ENCODE measurements at regions not wholly inside any gene's neighbourhood (a gene's known extent, or its start where the extent isn't known, plus 50 kb on each side); places are given as distances from the start of the nearest gene placed in this dataset.
"Not testable (repeated sequence)": the region's sequence is repeated elsewhere in the genome, so short reads cannot be mapped to it uniquely, and the experiment has no call there.

DNA sequence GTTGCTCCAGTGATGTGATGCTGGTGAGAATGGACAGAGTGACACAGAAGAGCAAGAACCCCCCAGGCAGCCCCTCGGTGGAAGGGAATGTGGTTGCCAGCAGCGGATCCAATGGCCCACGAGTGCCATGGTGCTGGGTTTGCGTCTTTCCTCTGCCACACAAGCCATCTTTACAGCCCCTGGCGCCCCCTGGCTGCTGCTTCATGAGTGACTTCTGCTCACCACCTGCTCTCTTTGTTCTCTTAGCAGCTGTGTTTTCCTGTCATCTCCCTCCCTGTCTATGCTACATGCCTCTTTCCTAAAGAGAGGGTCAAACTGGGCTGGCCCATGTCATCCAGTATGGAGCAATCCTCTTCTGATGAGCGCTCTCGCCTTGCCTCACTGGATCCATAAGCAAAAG is 300.0 kb upstream of the SMIM21 start:
- TF ChIP-seq, protein P1, sequence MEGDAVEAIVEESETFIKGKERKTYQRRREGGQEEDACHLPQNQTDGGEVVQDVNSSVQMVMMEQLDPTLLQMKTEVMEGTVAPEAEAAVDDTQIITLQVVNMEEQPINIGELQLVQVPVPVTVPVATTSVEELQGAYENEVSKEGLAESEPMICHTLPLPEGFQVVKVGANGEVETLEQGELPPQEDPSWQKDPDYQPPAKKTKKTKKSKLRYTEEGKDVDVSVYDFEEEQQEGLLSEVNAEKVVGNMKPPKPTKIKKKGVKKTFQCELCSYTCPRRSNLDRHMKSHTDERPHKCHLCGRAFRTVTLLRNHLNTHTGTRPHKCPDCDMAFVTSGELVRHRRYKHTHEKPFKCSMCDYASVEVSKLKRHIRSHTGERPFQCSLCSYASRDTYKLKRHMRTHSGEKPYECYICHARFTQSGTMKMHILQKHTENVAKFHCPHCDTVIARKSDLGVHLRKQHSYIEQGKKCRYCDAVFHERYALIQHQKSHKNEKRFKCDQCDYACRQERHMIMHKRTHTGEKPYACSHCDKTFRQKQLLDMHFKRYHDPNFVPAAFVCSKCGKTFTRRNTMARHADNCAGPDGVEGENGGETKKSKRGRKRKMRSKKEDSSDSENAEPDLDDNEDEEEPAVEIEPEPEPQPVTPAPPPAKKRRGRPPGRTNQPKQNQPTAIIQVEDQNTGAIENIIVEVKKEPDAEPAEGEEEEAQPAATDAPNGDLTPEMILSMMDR (IDR thresholded peaks at IDR 0.05; ENCODE audit: borderline replicate concordance, extremely low read depth, insufficient read depth) = peak; percentile 31
- FAIRE-seq = no peak
- no peak overlapping the region for H3K4me3 ChIP-seq (ENCODE audit: low read length in 3 of 3)

DNA sequence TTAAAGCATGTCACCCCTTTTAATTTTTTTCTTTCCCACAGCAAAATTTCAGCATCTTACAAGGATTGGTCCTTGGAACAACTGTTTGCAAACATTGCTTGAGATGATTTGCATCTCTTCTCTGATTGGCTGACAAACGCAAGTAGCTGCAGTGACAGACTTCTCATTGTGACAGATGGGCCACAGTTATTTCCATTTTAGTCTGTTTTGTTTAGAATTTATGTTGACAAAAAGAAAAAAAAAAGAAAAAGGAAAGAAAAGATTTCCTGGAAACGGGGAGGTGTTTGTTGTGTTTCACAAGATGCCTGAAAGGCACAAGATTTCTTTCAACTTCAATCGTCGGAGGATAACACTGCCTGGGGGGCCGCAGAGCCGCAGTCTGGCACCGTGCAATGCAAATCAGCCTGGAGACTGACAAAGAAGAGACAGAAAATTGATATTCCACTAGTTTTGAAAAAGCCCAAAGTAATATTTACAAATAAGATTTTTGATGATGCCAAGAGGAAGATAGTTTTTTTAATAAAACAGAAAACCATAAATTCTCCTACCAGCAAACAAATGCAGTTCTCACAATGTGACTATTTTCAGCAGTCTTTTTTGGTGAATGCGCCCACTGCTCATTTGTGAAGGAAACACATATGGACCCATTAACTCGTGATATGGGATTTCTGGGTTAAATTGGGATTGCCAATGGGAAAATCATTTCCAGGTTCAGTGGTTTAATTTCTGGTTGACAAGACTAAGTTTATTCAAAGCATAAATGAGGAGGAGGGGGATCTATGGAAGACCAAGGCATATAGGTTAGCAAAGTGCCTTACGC is 296.2 kb upstream of the SMIM21 start:
- Histone ChIP-seq H3K27me3 (ENCODE audit: control insufficient read depth, insufficient read depth, low read length) (no peaks in the 10 kb centered on the region), H3K36me3 (ENCODE audit: control insufficient read depth in 2 of 3, insufficient read depth in 3 of 3, low read length in 3 of 3) (no peaks in the 10 kb centered on the region), H3K9me3 (ENCODE audit: control insufficient read depth in 2 of 3, insufficient read depth in 1 of 3, low read length in 3 of 3) (peaks cover 0 to 2% (median 0%) of the 10 kb centered on the region in 3 donors), H3K9ac (ENCODE audit: low read length in 3 of 3) (no peak overlapping the region), H3K27ac (ENCODE audit: low read depth in 2 of 2, low read length in 2 of 2) (no peak overlapping the region), H3K4me1 (ENCODE audit: control insufficient read depth in 2 of 3, insufficient read depth in 2 of 3, low read depth in 1 of 3, low read length in 3 of 3) (no peaks in the 10 kb centered on the region), H3K4me3 (ENCODE audit: low read length in 3 of 3) (no peak overlapping the region)
- DNase-seq (no peak), FAIRE-seq (no peak)
- TF ChIP-seq, protein P1 (IDR thresholded peaks at IDR 0.05; ENCODE audit: borderline replicate concordance, extremely low read depth, insufficient read depth) = no peak
- intact Hi-C loops (cut with DNase I) = no loop called here

More for the DNA sequence above, 300.0 kb upstream of the SMIM21 start:
- Histone ChIP-seq H3K9ac (ENCODE audit: low read length in 3 of 3) (no peak overlapping the region), H3K9me3 (ENCODE audit: control insufficient read depth in 2 of 3, insufficient read depth in 1 of 3, low read length in 3 of 3) (no peaks in the 10 kb centered on the region), H3K27ac (ENCODE audit: low read depth in 2 of 2, low read length in 2 of 2) (no peak overlapping the region), H3K36me3 (ENCODE audit: control insufficient read depth in 2 of 3, insufficient read depth in 3 of 3, low read length in 3 of 3) (no peaks in the 10 kb centered on the region), H3K27me3 (ENCODE audit: control insufficient read depth, insufficient read depth, low read length) (no peaks in the 10 kb centered on the region), H3K4me1 (ENCODE audit: control insufficient read depth in 2 of 3, insufficient read depth in 2 of 3, low read depth in 1 of 3, low read length in 3 of 3) (no peaks in the 10 kb centered on the region)
- DNase-seq = peak in 4 of 5 donors; percentile 6 to 45 (median 31)
- intact Hi-C loops (cut with DNase I) = no loop called here

DNA sequence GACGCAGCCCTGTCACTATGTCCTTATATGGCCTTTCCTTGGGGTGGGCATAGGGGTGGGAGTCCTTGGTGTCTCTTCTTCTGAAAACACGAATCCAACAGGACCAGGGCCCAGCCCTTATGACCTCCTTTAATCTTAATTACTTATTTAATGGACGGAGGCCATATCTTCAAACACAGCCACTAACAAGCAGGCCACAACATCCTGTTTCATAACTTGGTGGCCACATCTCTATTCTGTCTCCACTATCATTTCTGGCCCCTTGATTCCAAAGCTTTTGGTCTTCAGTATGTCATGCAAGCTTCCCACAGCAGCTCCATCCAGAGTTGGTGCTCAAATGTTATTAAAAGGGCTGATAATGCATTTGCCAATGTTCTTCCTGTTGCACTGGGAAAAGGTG is 287.3 kb upstream of the SMIM21 start:
- H3K27me3 ChIP-seq (ENCODE audit: control insufficient read depth, insufficient read depth, low read length) = no peaks in the 10 kb centered on the region
- no peaks in the 10 kb centered on the region for H3K4me1 ChIP-seq (ENCODE audit: control insufficient read depth in 2 of 3, insufficient read depth in 2 of 3, low read depth in 1 of 3, low read length in 3 of 3)
- intact Hi-C loops (cut with DNase I) = no loop called here
- H3K36me3 ChIP-seq (ENCODE audit: control insufficient read depth in 2 of 3, insufficient read depth in 3 of 3, low read length in 3 of 3) = no peaks in the 10 kb centered on the region
- H3K9ac ChIP-seq (ENCODE audit: low read length in 3 of 3) = no peak overlapping the region
- no peak for FAIRE-seq
- DNase-seq = no peak
- H3K4me3 ChIP-seq (ENCODE audit: low read length in 3 of 3) = no peak overlapping the region
- TF ChIP-seq, protein P1 (IDR thresholded peaks at IDR 0.05; ENCODE audit: borderline replicate concordance, extremely low read depth, insufficient read depth) = no peak
- H3K27ac ChIP-seq (ENCODE audit: low read depth in 2 of 2, low read length in 2 of 2) = no peak overlapping the region
- peaks cover 0 to 2% (median 0%) of the 10 kb centered on the region in 3 donors for H3K9me3 ChIP-seq (ENCODE audit: control insufficient read depth in 2 of 3, insufficient read depth in 1 of 3, low read length in 3 of 3)

DNA sequence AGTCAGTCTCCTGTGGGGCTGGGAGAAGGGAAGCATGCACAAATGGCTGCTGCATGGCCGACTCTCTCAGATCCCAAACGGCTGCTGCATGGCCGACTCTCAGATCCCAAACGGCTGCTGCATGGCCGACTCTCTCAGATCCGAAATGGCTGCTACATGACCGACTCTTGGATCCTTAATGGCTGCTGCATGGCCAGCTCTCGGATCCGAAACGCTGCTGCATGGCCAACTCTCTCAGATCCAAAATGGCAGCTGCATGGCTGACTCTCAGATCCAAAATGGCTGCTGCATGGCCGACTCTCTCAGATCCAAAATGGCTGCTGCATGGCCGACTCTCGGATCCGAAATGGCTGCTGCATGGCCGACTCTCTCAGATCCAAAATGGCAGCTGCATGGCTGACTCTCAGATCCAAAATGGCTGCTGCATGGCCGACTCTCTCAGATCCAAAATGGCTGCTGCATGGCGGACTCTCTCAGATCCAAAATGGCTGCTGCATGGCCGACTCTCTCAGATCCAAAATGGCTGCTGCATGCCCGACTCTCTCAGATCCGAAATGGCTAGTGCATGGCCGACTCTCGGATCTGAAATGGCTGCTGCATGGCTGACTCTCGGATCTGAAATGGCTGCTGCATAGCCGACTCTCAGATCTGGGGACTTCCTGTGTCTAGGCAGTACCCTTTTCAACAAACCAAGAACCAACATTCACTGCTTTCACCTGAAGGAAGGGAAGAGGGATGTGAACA is 284.8 kb upstream of the SMIM21 start:
- H3K9me3 ChIP-seq (ENCODE audit: control insufficient read depth in 2 of 3, insufficient read depth in 1 of 3, low read length in 3 of 3); DNase-seq; H3K27ac ChIP-seq (ENCODE audit: low read depth in 2 of 2, low read length in 2 of 2); H3K4me3 ChIP-seq (ENCODE audit: low read length in 3 of 3); H3K9ac ChIP-seq (ENCODE audit: low read length in 3 of 3); FAIRE-seq; H3K4me1 ChIP-seq (ENCODE audit: control insufficient read depth in 2 of 3, insufficient read depth in 2 of 3, low read depth in 1 of 3, low read length in 3 of 3); intact Hi-C loops (cut with DNase I); H3K27me3 ChIP-seq (ENCODE audit: control insufficient read depth, insufficient read depth, low read length); H3K36me3 ChIP-seq (ENCODE audit: control insufficient read depth in 2 of 3, insufficient read depth in 3 of 3, low read length in 3 of 3): not testable (repeated sequence)

Measured in kidney (tissue), 13 donors.